H1 (cell line): ENCODE measurements at regions not wholly inside any gene's neighbourhood (a gene's known extent, or its start where the extent isn't known, plus 50 kb on each side); places are given as distances from the start of the nearest gene placed in this dataset.

Experiments used
- CTCF ChIA-PET: fragments of 300-600 bp; sonication (Branson Sonifier 250); formaldehyde crosslinking; loops from one replicate; lab custom pipeline; 2021; ENCODE audit not compliant: partially characterized antibody; lab: Charles Lee
- POLR2A ChIA-PET: fragments of 300-600 bp; sonication (Branson Sonifier 250); formaldehyde crosslinking; loops from one replicate; lab custom pipeline; 2021; ENCODE audit warnings: inconsistent platforms; ENCODE audit not compliant: partially characterized antibody; lab: Charles Lee
- DNase-seq, 2 experiments: peaks; one replicate each; pipeline versions ENCODE4 v3.0.0 to v3.0.0-alpha.2; 2010 to 2022; ENCODE audit warnings: low spot score in 2 of 2, low read depth in 1 of 2, mixed read lengths in 1 of 2
- FAIRE-seq: peaks from 2 replicates; lab custom pipeline; 2011; peaks lifted over from hg19 to GRCh38; lab: Jason Lieb, UNC
- H2AFZ ChIP-seq: 2 replicates; pipeline ENCODE4 v1.8.1; 2012; ENCODE audit warnings: low read length, inconsistent platforms
- H2AK5ac ChIP-seq: 2 replicates; pipeline ENCODE4 v1.6.1; 2013; ENCODE audit warnings: low read depth, low read length
- H2BK120ac ChIP-seq: replicated peaks from 2 replicates; pipeline ENCODE3; 2013; ENCODE audit warnings: low read depth, low read length, inconsistent platforms
- H2BK12ac ChIP-seq: 2 replicates; pipeline ENCODE4 v1.6.1; 2013; ENCODE audit warnings: low read depth, low read length
- H2BK15ac ChIP-seq: 2 replicates; pipeline ENCODE4 v1.6.1; 2013; ENCODE audit warnings: low read length
- H2BK20ac ChIP-seq: 2 replicates; pipeline ENCODE4 v1.6.1; 2013; ENCODE audit warnings: low read length
- H2BK5ac ChIP-seq: 2 replicates; pipeline ENCODE4 v1.6.1; 2013; ENCODE audit warnings: low read depth, low read length
- H3K14ac ChIP-seq: 2 replicates; pipeline ENCODE4 v1.6.1; 2013; ENCODE audit warnings: inconsistent platforms; ENCODE audit not compliant: insufficient read length
- H3K18ac ChIP-seq: 2 replicates; pipeline ENCODE4 v1.6.1; 2013; ENCODE audit warnings: low read length; ENCODE audit errors: extremely low read depth
- H3K23ac ChIP-seq: 2 replicates; pipeline ENCODE4 v1.6.1; 2013; ENCODE audit warnings: inconsistent platforms; ENCODE audit not compliant: insufficient read length
- H3K23me2 ChIP-seq: 2 replicates; pipeline ENCODE4 v1.6.1; 2013; ENCODE audit warnings: low read depth, low read length
- H3K27ac ChIP-seq: 2 replicates; pipeline ENCODE4 v1.6.1; 2011; ENCODE audit warnings: low read depth, low read length, inconsistent platforms
- H3K27me3 ChIP-seq, 4 experiments: replicated peaks in 1 of 4; 1 replicate in 1 of 4; 2 replicates in 3 of 4; pipeline versions ENCODE4 v1.6.1 to v1.8.1; 2011 to 2013; ENCODE audit warnings: low read length in 3 of 4, mild to moderate bottlenecking in 3 of 4, inconsistent platforms in 2 of 4, mixed read lengths in 2 of 4, moderate library complexity in 1 of 4; ENCODE audit not compliant: control insufficient read depth in 3 of 4, insufficient read depth in 3 of 4; ENCODE audit errors: extremely low read depth in 1 of 4
- H3K36me3 ChIP-seq, 4 experiments: 2 replicates each; pipeline versions ENCODE4 v1.6.1 to v1.8.1; 2011 to 2013; ENCODE audit warnings: mild to moderate bottlenecking in 4 of 4, low read length in 3 of 4, moderate library complexity in 2 of 4, control low read depth in 1 of 4, inconsistent platforms in 1 of 4; ENCODE audit not compliant: insufficient read depth in 4 of 4, control insufficient read depth in 2 of 4
- H3K4ac ChIP-seq: replicated peaks from 2 replicates; pipeline ENCODE3; 2013; ENCODE audit warnings: low read length, low read depth, mixed read lengths, inconsistent platforms; ENCODE audit not compliant: insufficient read length
- H3K4me1 ChIP-seq, 4 experiments: replicated peaks in 1 of 4; 1 replicate in 1 of 4; 2 replicates in 3 of 4; pipeline versions ENCODE4 v1.6.1 to v1.8.1; 2011 to 2013; ENCODE audit warnings: low read length in 3 of 4, inconsistent platforms in 2 of 4, mixed read lengths in 1 of 4; ENCODE audit not compliant: insufficient read depth in 4 of 4, control insufficient read depth in 3 of 4
- H3K4me2 ChIP-seq, 2 experiments: 2 replicates each; pipeline versions ENCODE4 v1.6.1 to v1.8.1; 2011 to 2013; ENCODE audit warnings: low read depth in 2 of 2, low read length in 2 of 2, control low read depth in 1 of 2, inconsistent platforms in 1 of 2, mild to moderate bottlenecking in 1 of 2; ENCODE audit not compliant: insufficient read depth in 1 of 2
- H3K4me3 ChIP-seq, 4 experiments: fragments of 200-600, 300-600 bp in 1 of 4; sonication (generic), shearing (Covaris generic), sonication (Bioruptor Twin) in 1 of 4; 2 replicates each; pipeline versions ENCODE4 v1.5.1 to v1.8.1; 2011 to 2016; ENCODE audit warnings: low read length in 4 of 4, low read depth in 3 of 4, control low read depth in 2 of 4, inconsistent platforms in 2 of 4, mild to moderate bottlenecking in 2 of 4, mixed read lengths in 1 of 4, moderate library complexity in 1 of 4; ENCODE audit not compliant: insufficient read depth in 2 of 4; ENCODE audit errors: extremely low read depth in 1 of 4
- H3K56ac ChIP-seq: replicated peaks from 2 replicates; pipeline ENCODE3; 2013; ENCODE audit warnings: low read depth, mild to moderate bottlenecking, mixed read lengths, low read length, inconsistent platforms; ENCODE audit not compliant: insufficient read length
- H3K79me1 ChIP-seq: 2 replicates; pipeline ENCODE4 v1.6.1; 2013; ENCODE audit warnings: low read depth, low read length, control low read depth
- H3K79me2 ChIP-seq, 2 experiments: 2 replicates each; pipeline versions ENCODE4 v1.6.1 to v1.8.1; 2012 to 2013; ENCODE audit warnings: low read length in 2 of 2, mild to moderate bottlenecking in 2 of 2, inconsistent platforms in 1 of 2; ENCODE audit not compliant: insufficient read depth in 2 of 2, control insufficient read depth in 1 of 2
- H3K9ac ChIP-seq, 4 experiments: replicated peaks in 1 of 4; 1 replicate in 1 of 4; 2 replicates in 3 of 4; pipeline versions ENCODE4 v1.6.1 to v1.8.1; 2011 to 2013; ENCODE audit warnings: low read depth in 3 of 4, low read length in 3 of 4, control low read depth in 2 of 4, mild to moderate bottlenecking in 2 of 4, moderate library complexity in 2 of 4, inconsistent platforms in 1 of 4; ENCODE audit errors: extremely low read depth in 1 of 4
- H3K9me3 ChIP-seq, 2 experiments: 2 replicates each; pipeline versions ENCODE4 v1.6.1 to v1.8.1; 2012 to 2013; ENCODE audit warnings: mild to moderate bottlenecking in 2 of 2, moderate library complexity in 2 of 2, control low read depth in 1 of 2, inconsistent platforms in 1 of 2, low read depth in 1 of 2, low read length in 1 of 2, mixed read lengths in 1 of 2; ENCODE audit not compliant: insufficient read depth in 2 of 2
- H4K20me1 ChIP-seq, 2 experiments: replicated peaks in 1 of 2; 2 replicates each; pipeline versions ENCODE3 to v1.8.1; 2011 to 2013; ENCODE audit warnings: inconsistent platforms in 2 of 2, low read length in 2 of 2, mild to moderate bottlenecking in 1 of 2; ENCODE audit not compliant: insufficient read depth in 2 of 2, control insufficient read depth in 1 of 2
- H4K5ac ChIP-seq: 2 replicates; pipeline ENCODE4 v1.6.1; 2013; ENCODE audit warnings: low read length, low read depth, mixed read lengths, inconsistent platforms; ENCODE audit not compliant: insufficient read length
- H4K8ac ChIP-seq: 2 replicates; pipeline ENCODE4 v1.8.0; 2013; ENCODE audit warnings: mild to moderate bottlenecking, moderate library complexity, low read length, inconsistent platforms; ENCODE audit not compliant: insufficient read depth; ENCODE audit errors: extremely low read depth
- H4K91ac ChIP-seq: replicated peaks from 2 replicates; pipeline ENCODE3; 2013; ENCODE audit warnings: low read length, mixed read lengths, inconsistent platforms; ENCODE audit not compliant: insufficient read length
- CBX8 ChIP-seq: fragments of 300-800, 300-1000 bp; sonication (generic); IDR thresholded peaks from 2 replicates; pipeline ENCODE4 v1.7.1; 2016; ENCODE audit warnings: low read depth, low read length, borderline replicate concordance
- CEBPB ChIP-seq: IDR thresholded peaks from 2 replicates; pipeline ENCODE4 v1.6.1; 2012; ENCODE audit warnings: low read depth, low read length
- CTCF ChIP-seq, 3 experiments: IDR thresholded peaks; 1 replicate in 2 of 3; 2 replicates in 1 of 3; pipeline versions ENCODE4 v1.5.1 to v1.6.1; 2011; ENCODE audit warnings: low read length in 3 of 3, mild to moderate bottlenecking in 3 of 3, inconsistent platforms in 2 of 3, low read depth in 1 of 3, moderate library complexity in 1 of 3; ENCODE audit not compliant: insufficient read depth in 1 of 3; ENCODE audit errors: control extremely low read depth in 1 of 3
- EZH2 ChIP-seq: fragments of 200-600 bp; sonication (generic); IDR thresholded peaks from 2 replicates; pipeline ENCODE4 v1.7.1; 2012; ENCODE audit warnings: low read depth, mild to moderate bottlenecking, moderate library complexity, low read length, inconsistent platforms; ENCODE audit not compliant: severe bottlenecking
- GABPA ChIP-seq: IDR thresholded peaks from 2 replicates; pipeline ENCODE4 v1.6.1; 2011; ENCODE audit warnings: mild to moderate bottlenecking, low read length, moderate library complexity, borderline replicate concordance; ENCODE audit not compliant: insufficient read depth
- PHF8 ChIP-seq: fragments of 200-600 bp; sonication (generic); conservative IDR thresholded peaks from 2 replicates; pipeline ENCODE4 v1.7.1; 2012; ENCODE audit warnings: low read depth, mild to moderate bottlenecking, inconsistent platforms, low read length, moderate library complexity
- RBBP5 ChIP-seq: IDR thresholded peaks from 2 replicates; pipeline ENCODE4 v1.7.1; 2012; ENCODE audit warnings: low read depth, mild to moderate bottlenecking, inconsistent platforms, low read length, moderate library complexity, borderline replicate concordance
- SAP30 ChIP-seq: fragments of 300-600 bp; sonication (generic); IDR thresholded peaks from 2 replicates; pipeline ENCODE4 v1.7.1; 2012; ENCODE audit warnings: low read length, moderate library complexity, mild to moderate bottlenecking, inconsistent platforms; ENCODE audit not compliant: insufficient read depth, insufficient replicate concordance
- SRF ChIP-seq: IDR thresholded peaks from 2 replicates; pipeline ENCODE4 v1.6.1; 2011; ENCODE audit warnings: mild to moderate bottlenecking, low read depth, low read length, moderate library complexity
- TBP ChIP-seq: IDR thresholded peaks from 2 replicates; pipeline ENCODE4 v1.6.1; 2011; ENCODE audit warnings: low read depth, low read length, improper control_type of control experiment
- WGBS, 2 experiments: shearing (Covaris generic) in 1 of 2; methylation state at CpG; one replicate each; pipeline versions ENCODE4 v1.1.6 to v1.1.7; 2013 to 2015; ENCODE audit warnings: low lambda C conversion rate in 2 of 2, mixed read lengths in 2 of 2, inconsistent platforms in 1 of 2, low coverage in 1 of 2, missing lambda C conversion rate in 1 of 2; ENCODE audit not compliant: insufficient replicate concordance in 2 of 2, insufficient coverage in 1 of 2, insufficient read length in 1 of 2; ENCODE audit errors: extremely low coverage in 1 of 2, missing lambda C conversion rate in 1 of 2; 5-methylcytosine and 5-hydroxymethylcytosine counted together

- H2BK20ac ChIP-seq = no peak overlapping the region
- no peak overlapping the region for H2BK15ac ChIP-seq
- no peak overlapping the region for H3K4me2 ChIP-seq
- H4K91ac ChIP-seq = no peak overlapping the region
- H3K23ac ChIP-seq = no peak overlapping the region
- H3K18ac ChIP-seq = no peak overlapping the region
- H3K14ac ChIP-seq = no peak overlapping the region
- FAIRE-seq (no peak), DNase-seq (no peak)
- H3K27ac ChIP-seq = no peak overlapping the region
- H2BK12ac ChIP-seq = no peak overlapping the region
- CTCF ChIA-PET = interaction anchor here (1.3 to 1.9 kb wide), 2 partner anchors 17 to 447 kb away, joined by 4 to 7 read pairs; no protein-coding TSS in a partner anchor
- H4K5ac ChIP-seq = no peak overlapping the region
- H3K79me1 ChIP-seq = no peaks in the 10 kb centered on the region
- 89% methylated on average over 2 of the region's 2 CpGs; no CpG with 5 or more reads in 1 of the 2 experiments for WGBS, 2 experiments
- no peak overlapping the region for H3K9ac ChIP-seq
- H3K4me3 ChIP-seq = no peak overlapping the region
- no peaks in the 10 kb centered on the region for H4K20me1 ChIP-seq
- no peaks in the 10 kb centered on the region for H3K36me3 ChIP-seq
- H2BK5ac ChIP-seq = no peak overlapping the region
- H3K23me2 ChIP-seq = no peaks in the 10 kb centered on the region
- H2AK5ac ChIP-seq = no peak overlapping the region
- H3K4ac ChIP-seq = no peak overlapping the region
- H3K4me1 ChIP-seq = no peaks in the 10 kb centered on the region
- no peaks in the 10 kb centered on the region for H3K27me3 ChIP-seq
- no peak overlapping the region for H3K56ac ChIP-seq
- POLR2A ChIA-PET = no interaction called here
- no peaks in the 10 kb centered on the region for H3K79me2 ChIP-seq
- no peak overlapping the region for H2AFZ ChIP-seq
- no peak overlapping the region for H2BK120ac ChIP-seq
- H3K9me3 ChIP-seq = no peaks in the 10 kb centered on the region
- no peak overlapping the region for H4K8ac ChIP-seq
- no peak for TF ChIP-seq CEBPB
- TF ChIP-seq GABPA = no peak
- no peak for TF ChIP-seq RBBP5
- TF ChIP-seq TBP = no peak
- no peak for TF ChIP-seq EZH2
- no peak for TF ChIP-seq SAP30
- TF ChIP-seq SRF = no peak
- no peak for TF ChIP-seq PHF8
- TF ChIP-seq CBX8 = no peak
- no peak for TF ChIP-seq CTCF (IDR thresholded peaks at IDR 0.05; ENCODE audit: control extremely low read depth in 1 of 3, insufficient read depth in 1 of 3, low read depth in 1 of 3, low read length in 3 of 3)
Measured at GRCh38 chr4:157961229-157961990, 211.4 kb downstream of the GASK1B start.
